ENCODE measurements at regions not wholly inside any gene's neighbourhood (a gene's known extent, or its start where the extent isn't known, plus 50 kb on each side); places are given as distances from the start of the nearest gene placed in this dataset.

DNA sequence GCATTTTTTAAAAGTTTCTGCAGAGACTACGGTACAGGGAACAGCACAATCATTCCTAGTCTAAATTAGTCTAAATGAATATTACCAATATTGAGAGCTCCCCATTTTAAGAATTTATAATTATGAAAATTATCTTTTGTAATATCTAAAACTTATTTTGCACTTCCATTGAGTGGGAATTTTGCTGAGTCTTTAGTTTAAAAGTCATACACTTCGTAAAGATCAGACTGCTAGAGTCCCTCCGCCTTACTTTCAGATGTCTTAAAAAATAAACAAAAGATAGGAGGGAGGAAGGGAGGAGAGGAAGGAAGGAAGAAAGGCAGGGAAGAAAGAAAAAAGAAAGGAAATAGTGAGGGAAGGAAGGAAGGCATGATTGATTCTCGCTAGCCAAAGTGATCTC lies 278.2 kb upstream of the PRDM1 start:
- DNase-seq = no peak

DNA sequence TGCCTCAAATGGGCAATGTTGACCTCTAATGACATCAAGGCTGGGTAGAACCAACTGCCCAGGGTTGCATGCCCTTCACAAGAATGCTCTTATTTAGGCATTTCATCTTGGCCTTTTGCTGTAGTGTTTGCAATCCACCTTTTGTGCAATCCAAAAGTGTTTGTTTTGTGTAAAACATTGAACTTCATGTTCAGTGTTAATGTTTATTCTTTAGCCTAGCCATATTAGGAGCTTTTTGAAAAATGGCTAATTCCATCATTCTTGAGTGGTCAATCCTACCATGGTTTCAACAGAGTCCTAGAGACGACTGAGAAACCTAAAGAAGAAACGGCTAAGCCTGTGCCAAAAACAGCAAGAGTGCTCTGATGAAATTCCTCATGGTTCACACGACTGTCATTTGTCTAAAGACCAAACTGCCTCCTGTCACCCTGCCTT lies 279.6 kb upstream of the PRDM1 start:
- DNase-seq = no peak

DNA sequence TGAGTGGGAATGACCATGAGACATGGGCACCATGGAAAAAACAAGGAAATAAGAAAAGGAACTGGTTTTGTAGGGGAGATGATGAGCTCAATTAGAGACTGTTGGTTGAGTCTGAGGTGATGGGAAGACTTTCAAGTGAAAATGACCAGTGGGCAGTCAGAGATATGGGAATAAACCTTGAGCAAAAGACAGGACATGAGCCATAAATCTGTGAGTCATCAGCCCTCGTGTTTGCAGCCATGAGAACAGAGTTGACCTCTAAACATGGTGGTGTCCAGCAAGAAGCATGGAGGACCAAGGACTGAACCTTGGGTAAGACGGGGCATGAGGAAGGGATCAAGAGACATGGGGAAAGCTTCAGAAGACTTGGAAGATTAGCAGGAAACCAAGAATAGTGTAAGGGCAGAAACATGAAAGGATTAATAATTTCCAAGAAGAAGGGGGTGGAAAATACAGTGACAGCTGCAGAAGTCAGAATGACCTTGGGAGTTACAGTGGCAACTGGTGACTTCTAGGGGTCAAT lies 280.6 kb upstream of the PRDM1 start:
- no peak for DNase-seq

DNA sequence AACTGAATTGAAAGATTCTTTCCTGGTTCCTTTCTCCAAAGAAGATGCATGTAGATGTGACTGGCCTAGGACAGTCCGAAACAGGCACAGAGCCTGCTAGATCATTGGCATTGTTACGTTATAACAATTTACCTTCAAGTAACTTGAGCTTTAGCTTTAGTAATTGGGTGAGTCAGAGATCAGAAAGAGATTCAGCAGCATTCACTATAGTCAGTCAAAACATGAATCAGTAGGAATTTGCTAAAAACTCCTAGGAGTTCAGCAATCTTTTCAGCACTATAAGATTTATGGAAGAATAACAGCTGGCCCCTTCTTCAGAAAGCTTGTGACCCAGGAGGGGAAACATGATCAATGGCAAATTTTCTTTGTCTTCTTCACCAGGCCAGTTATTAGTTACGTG lies 281.7 kb upstream of the PRDM1 start:
- no peak for DNase-seq

DNA sequence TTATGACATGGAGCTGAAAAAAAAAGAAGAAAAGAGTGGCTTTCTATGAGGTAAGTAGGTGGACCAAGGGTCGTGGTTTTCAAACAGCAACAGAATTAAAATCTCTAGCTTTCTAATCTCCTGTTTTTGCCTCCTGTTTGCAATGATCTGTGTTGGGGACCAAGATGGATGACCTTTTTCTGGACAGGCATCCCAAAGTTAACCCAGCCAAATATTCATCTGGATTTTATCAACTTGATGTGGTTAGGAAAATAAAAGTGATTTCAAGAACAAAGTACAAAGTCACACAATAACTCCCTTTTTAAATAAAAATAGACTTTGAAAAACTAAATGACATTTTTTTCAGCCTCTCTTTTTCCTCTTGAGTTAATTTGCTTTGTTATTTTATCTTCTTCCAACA lies 282.1 kb upstream of the PRDM1 start:
- no peak for DNase-seq

DNA sequence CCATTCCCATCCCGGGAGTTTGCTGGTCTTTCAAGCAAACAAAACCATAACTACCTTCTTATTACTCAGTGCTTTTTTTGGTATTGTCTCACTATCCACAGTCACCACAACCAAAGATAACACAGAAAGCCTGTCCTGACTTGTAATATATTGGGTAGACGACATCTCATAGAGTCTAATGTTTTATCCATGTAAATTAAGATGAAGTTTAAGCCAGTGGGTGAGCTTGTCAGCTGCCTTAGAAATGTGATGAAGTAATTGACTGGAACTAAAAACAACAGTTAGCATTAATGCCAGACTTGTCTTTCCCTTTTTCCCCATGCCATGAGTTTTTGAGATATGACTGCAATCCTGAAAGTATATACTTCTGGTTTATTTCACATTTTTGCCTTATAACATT lies 282.7 kb upstream of the PRDM1 start:
- DNase-seq = no peak

DNA sequence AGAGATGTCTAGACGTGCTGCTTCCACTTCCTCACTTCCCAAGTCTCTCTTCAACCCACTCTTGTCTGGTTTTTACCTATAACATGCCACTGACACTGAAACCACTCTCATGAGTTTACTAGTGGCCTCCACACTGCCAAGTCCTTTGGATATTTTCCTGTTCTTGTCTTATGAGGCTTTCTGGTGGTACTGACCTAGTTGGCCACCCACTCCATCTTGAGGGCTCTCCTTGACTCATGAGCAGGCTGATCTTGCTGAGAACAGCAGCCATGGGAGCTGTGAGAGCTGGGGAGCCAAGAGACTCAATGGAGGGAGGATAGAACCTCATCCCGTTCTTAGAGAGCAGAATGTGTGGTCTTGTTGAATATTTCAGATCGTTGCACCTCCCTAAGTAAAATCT lies 283.4 kb upstream of the PRDM1 start:
- no peak for DNase-seq

DNA sequence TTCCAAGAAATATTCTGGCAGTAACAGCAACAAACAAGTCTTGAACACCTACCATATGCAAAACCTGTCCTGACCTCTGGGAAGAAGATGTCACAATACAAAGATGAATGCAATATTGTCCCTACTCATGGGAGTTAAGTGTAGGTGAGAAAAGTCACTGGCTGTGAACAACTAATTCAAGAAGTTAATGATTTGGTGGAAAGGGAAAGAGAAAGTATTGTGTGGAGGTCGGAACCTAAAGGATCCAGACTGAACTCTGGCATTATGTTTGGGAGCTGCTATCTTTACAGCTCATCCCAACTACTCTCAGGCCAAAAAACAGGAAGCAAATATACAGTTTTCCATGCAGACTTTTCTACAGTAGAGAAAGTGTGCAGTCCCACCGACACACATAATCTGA lies 285.3 kb upstream of the PRDM1 start:
- no peak for DNase-seq

DNA sequence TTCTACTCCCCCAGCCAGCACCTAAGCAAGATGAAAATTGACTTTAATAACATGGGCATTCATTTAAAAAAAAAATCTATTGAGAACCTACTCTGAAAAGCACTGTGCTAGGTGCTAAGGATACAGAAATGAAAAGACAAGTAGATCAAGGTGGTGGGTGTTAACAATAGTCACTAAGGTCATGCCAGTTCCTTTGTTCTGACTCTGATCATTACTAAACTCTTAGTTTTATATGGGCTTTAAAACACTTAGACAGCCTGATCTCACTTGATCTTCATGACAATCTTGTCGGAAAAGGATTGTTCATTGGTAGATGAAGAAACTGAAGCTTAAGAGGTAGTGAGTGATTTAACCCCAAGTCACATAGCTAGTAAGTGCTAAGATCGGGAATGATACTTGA lies 285.7 kb upstream of the PRDM1 start:
- no peak for DNase-seq

DNA sequence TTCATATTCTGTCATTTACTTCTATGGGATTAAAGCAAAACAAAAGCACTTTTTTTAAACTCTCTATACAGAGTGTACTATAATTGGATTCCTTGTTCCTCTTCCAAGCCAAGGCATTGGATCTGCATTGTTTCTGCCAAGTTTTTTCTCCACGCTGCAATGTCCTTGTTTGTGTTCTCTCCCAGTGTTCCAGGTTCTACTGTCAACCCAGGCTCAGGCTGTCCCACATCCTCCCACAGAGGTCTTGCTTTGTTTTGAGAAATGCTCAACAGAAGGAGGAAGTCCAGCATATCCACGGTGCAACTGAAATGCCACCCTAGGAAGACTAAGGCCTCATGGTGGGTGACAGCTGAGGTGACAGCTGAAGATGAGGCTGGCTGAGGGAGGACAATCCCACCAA lies 287.1 kb upstream of the PRDM1 start:
- no peak for DNase-seq

DNA sequence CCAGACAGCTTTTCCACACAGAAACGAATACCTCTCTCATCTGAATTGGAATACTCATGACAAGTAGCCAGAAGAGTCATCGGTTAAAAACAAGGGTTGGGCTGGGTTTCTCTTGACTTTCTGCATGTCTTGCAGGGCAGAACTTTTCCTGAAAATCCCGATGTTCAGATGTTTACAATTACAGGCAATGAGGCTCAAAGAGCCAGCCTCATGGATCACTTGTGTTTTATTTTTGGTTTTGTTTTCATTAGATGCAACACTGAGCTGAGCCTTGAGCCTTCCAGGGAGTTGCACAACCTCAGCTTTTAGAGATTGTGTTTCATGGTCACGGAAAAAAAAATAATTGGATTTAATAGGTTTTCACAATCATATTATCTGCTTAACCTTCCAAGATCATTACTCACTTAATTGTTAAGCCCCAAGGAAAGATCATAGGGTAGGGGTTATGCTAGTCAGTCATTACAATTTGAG lies 288.1 kb upstream of the PRDM1 start:
- DNase-seq = no peak

DNA sequence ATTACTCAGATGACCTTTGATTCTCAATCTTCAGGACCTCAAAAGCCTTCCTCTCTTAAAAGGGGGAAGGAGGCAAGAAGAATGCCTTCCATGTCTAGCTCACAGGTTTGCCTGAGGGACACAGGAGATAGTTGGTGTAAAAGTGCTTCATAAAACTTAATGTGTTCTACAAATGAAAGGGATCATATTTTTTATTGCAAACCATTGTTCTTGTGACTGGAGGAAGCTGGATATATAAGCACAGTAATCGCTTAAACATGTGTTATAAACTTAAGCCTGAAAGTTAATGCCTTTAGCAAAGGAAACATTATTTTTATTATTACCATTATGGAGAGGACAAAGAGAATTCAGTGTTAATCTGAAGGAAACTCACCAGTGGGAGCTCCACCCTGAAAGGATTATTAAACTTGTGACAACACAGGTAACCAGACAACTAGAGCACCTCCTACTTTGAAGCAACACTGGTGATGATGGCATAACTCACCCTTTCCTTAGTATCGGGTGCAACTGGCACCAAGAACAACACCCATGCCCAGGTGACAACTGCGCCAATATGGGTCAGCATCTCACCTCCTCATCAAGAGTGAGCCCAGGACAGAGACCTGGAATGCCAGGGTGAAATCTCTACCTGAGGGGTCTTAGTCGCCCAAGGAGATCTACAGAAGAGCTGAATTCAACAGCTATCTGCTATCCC lies 288.7 kb upstream of the PRDM1 start:
- DNase-seq = no peak

DNA sequence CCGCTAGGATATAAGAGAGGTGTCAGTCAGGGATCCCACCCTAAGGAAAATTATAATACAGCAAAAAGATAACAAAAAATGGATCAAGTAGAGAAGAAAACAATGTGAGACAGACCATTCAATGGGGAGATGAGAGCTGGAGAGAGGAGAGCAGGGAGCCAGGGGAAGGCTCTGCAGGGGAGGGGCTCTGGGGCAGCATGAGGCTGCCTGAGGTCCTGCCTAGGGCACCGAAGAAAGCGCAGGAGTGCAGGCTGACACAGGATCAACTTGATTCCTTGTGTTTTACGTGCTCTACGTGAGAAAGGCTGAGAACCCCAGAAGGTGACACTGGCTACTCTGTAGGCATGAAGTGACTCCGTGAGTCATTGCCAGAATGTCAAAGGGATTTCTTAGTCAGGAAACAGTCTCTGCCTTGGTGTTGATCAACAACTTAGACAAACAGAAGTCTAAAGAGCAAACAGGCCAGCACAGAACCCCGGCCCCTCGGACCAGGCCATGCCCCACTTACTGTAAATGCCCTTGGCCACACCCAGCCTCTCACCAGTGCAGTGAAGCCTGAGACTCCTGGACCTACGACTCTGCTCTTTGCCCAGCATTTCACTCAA lies 290.1 kb upstream of the PRDM1 start:
- DNase-seq = no peak

DNA sequence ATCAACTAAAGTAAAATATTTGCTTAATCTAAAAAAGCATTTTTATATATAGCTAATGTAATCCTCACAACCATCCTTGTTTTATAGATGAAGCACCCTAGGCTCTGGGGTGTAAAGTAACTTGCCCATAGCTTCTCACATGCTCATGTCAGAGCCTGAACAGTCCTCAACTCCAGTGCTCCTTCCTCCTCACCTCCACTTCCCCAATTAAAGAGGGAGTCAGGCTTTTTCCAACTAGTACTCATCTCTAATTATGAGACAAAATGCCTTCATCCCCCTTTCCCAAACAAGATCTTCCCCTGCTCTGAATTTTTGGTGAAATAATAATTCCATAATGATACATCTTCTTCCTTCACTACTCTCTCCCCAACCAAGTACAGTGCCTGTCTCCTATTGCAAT lies 290.8 kb upstream of the PRDM1 start:
- no peak for DNase-seq

DNA sequence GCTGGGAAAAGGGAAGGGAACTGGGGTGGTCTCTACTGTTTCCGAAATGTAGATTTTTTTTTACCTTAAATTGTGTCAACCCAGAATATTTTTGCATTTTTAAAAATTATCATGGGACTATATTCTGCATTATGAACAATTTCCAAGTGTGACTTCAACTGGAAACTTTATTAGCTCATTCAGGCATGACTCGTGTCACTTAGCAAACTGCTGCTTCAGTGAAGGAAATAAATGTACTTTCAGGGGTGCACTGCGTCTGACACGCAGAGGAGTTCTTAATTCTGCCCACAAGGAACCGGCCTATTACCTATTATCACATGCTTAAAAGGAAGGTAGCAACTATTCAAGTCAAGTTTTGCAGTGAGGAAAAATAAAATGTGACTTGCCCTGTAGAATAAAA lies 291.3 kb upstream of the PRDM1 start:
- no peak for DNase-seq

DNA sequence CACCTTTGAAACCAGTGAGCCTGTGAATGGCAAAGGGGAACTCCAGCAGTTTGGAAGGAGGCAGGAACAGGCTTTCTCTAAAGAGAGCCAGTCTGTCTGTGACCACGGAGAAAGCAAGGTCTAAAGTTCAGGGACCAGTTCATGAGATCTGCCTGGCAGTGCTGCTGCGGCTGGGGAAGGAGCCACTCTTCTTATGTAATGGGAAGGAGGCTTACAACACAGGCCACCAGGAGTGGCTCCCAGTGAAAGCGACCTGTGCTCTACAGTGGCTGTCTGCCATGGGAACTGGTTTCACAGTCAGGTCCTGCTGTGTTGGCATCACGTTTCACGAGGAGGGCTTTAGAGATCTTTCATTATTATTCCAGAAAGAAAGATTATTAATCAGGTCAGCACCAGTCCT lies 291.9 kb upstream of the PRDM1 start:
- DNase-seq = no peak

DNA sequence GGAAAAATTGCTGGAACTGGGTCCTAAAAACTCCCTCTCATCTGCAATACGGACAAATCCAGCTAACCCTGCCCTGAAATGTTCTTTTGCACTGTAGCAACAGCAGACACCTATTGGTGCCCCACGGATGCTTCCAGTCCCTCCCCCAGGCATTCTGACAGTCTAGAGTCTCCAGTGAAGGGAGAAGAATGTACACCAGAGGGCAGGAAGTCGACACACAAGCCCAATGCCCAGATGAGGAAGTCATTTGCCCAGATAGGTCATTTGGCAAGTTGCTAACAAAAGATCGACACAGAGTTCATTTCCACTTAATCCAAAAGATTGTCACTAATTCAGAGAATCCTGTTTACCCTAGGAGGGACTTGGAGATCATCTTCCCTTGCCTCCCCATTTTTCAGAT lies 293.0 kb upstream of the PRDM1 start:
- DNase-seq = no peak

DNA sequence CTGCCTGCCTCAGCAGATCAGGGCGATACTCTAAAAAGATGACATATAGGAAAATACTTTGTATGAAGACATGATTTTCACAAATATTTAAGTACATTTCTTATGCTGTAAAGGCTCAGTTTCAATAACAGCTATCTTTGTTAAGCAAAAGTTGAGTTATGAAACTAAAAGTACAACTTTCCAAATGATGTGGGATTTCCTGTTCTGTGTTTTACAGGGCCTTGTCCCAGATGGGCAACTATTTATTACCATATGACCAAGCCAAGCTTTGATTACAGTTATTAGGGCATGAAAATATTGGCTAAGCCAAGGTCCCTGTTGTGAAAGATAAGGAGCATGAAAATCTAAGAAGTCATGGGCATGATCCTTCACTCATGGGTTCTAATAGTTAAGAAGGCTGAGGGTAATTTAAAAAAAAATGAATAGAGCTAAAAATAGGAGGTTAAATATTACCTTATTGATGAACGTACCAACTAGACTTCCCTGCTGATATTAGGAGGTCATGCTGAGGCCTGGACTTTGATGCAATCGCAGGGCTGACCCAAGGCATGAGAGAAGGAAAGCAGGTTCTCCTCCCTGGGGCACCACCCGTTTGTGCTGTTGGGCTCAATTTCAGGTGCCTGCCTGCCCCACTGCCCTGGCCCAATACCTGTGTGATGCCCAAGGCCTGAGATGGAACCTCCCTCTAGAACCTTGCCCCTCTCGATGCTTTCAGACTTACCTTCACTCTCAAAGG lies 294.4 kb upstream of the PRDM1 start:
- no peak for DNase-seq

DNA sequence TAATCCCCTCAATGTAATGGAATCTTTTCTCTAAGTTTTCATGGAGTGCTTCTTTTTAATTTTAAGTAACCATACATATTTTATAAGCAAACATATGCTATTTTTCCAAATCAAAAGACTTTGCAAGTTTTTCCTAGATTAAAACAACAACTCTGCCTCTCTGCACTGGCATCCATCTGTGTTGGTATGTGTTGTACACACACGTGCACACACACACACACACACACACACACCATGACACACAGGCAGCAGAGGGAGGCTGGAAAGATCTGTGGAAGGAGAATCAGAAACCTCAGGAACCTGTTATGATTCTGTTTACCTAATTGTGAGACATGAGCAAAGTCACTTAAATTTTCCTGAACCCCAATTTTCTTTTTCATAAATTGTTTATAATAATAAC lies 295.0 kb upstream of the PRDM1 start:
- no peak for DNase-seq

DNA sequence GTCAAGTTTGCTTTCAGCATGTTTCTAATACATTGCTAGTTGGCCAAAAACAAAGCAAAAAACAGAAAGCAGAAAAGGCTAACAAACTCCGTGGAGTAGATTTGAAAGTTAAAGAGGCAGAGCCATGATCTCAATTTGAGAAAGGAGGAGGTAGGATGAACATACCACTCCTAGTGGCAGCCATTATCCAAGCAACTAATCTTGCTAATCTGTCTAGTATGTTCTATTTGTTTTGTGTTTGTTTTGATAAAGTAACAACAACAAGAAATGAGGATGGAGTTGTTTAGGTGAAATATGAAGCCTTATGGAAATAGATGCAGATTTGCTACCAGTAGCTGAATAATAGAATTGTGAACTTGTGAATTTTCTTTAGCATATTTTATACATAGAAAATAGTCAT lies 295.5 kb upstream of the PRDM1 start:
- DNase-seq = no peak

DNA sequence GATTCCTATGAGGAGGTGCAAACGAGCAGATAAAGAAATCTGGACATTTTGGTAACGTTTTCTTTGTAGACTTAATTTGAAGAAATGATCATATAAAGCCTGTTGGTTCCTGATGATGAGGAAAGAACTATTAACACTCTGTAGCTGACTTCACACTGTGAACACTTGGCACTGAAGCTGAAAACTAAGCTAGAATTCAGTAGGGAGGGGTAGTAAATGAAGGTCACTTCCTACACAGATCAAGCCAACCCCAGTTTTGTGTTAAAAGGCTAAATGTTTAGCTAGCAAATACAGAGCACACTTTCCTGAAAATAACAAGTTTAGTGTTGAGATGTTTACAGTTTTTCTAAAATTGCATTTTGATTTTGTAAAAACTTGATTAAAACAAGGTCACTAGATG lies 296.2 kb upstream of the PRDM1 start:
- no peak for DNase-seq

DNA sequence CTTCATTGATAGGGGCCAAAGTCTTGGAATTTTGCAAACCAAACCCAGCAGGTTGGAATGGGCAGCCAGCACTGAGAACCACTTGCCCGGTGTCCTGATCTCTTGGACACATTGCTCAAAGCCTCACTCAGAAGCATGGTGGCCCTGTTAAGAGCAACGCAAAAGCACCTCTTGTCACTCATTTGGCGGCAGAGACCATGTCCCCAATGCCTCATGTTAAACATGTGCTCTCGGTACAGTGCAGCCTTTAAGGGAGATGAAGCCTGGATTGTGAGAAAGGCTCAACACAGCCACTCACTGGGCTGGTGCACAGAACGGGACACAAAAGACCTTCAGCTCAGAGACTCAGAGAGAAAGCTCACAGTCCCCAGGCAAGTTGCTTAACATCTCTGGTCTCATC lies 298.4 kb upstream of the PRDM1 start:
- no peak for DNase-seq

DNA sequence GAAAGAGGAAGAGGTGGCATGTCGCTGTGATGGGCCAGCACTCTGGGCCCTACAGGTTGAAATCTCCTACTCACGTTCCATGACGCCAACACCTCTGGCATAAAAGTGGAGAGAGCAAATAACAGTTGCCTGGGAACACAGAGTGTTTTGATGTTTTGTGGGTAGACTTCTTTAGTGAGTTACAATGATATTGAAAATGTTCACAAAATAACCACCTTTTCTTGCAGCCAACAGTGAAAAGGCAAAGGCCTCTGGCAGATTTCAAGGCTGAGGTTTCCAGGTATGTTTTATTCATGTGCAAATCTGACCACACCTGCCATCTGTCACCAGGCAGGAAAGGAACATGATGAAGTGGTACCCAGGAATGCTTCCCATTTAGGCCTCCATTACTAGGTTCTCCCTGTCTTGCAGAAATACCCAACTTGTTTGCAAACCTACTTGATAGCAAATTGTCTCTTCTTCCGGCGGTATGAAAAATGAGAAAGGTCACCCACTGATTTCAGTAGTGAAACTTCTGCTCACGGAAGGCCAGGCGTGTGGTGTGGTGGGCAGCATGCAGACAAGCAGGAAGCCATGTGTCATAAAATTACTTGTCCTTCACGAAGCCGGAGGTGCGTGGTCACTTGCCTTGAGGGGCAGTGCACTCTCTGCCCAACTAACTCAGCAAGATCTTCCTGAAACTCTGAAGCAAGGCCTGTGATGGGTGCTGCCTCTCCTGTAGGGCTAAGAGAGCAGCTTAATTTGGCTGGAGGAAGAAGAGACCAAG lies 299.1 kb upstream of the PRDM1 start:
- no peak for DNase-seq
